Panc1 (cell line): ENCODE measurements at regions not wholly inside any gene's neighbourhood (a gene's known extent, or its start where the extent isn't known, plus 50 kb on each side); places are given as distances from the start of the nearest gene placed in this dataset.
"Not testable (repeated sequence)": the region's sequence is repeated elsewhere in the genome, so short reads cannot be mapped to it uniquely, and the experiment has no call there.

Source experiments
- ATAC-seq: fragments of 200-7000 bp; cut with Tn5 transposase; 2 replicates; pipeline ENCODE4 v1.9.1; 2020; ENCODE audit warnings: mild to moderate bottlenecking, moderate library complexity
- BruUV-seq: library from RNA; stranded (reverse); fragments of 400-500 nt; replicated peaks from 2 replicates; lab custom pipeline; 2021; lab: Mats Ljungman, UMichigan
- CTCF ChIA-PET: fragments of 300-600 bp; sonication (Branson Sonifier 250); formaldehyde crosslinking; loops from one replicate; lab custom pipeline; 2022; ENCODE audit warnings: antibody characterized with exemption; lab: Charles Lee
- POLR2A ChIA-PET: fragments of 300-600 bp; sonication (Branson Sonifier 250); formaldehyde crosslinking; loops from one replicate; lab custom pipeline; 2022; ENCODE audit warnings: antibody characterized with exemption; lab: Charles Lee
- DNase-seq: peaks from one replicate; pipeline ENCODE4 v3.0.0-alpha.2; 2010; ENCODE audit warnings: low read depth, low spot score
- H3K27ac ChIP-seq: 2 replicates; pipeline ENCODE4 v1.5.1; 2011; ENCODE audit warnings: mild to moderate bottlenecking, low read length, inconsistent platforms
- H3K27me3 ChIP-seq: fragments of 200-500 bp; sonication (Bioruptor generic); 2 replicates; pipeline ENCODE4 v1.6.0; 2014; ENCODE audit warnings: low read length, inconsistent platforms; ENCODE audit not compliant: control insufficient read depth, insufficient read depth
- H3K36me3 ChIP-seq: fragments of 200-500 bp; sonication (Bioruptor generic); 2 replicates; pipeline ENCODE4 v1.5.1; 2014; ENCODE audit warnings: inconsistent platforms, mild to moderate bottlenecking, low read length, moderate library complexity; ENCODE audit not compliant: control insufficient read depth, insufficient read depth
- H3K4me1 ChIP-seq: 2 replicates; pipeline ENCODE4 v1.5.1; 2011; ENCODE audit warnings: inconsistent platforms, mild to moderate bottlenecking, low read length, moderate library complexity; ENCODE audit not compliant: control insufficient read depth, insufficient read depth
- H3K4me3 ChIP-seq, 2 experiments: 2 replicates each; pipeline ENCODE4 v1.5.1; 2011 to 2012; ENCODE audit warnings: low read depth in 2 of 2, low read length in 2 of 2, mild to moderate bottlenecking in 2 of 2, inconsistent platforms in 1 of 2, moderate library complexity in 1 of 2
- H3K9me3 ChIP-seq: fragments of 200-500 bp; sonication (Bioruptor generic); 2 replicates; pipeline ENCODE4 v1.5.1; 2014; ENCODE audit warnings: low read depth, mild to moderate bottlenecking, inconsistent platforms, low read length, moderate library complexity; ENCODE audit not compliant: control insufficient read depth, insufficient read depth
- CTCF ChIP-seq: fragments of 450-650 bp; IDR thresholded peaks from 2 replicates; pipeline ENCODE4 v1.5.1; 2017; ENCODE audit warnings: mild to moderate bottlenecking
- POLR2AphosphoS5 ChIP-seq: IDR thresholded peaks from 2 replicates; pipeline ENCODE4 v1.6.1; 2012; ENCODE audit warnings: mild to moderate bottlenecking, low read depth, low read length, moderate library complexity
- REST ChIP-seq, 2 experiments: IDR thresholded peaks; 2 replicates each; pipeline ENCODE4 v1.6.1; 2011 to 2012; ENCODE audit warnings: low read depth in 2 of 2, control low read depth in 1 of 2, low read length in 1 of 2, mild to moderate bottlenecking in 1 of 2, moderate library complexity in 1 of 2; ENCODE audit not compliant: insufficient read depth in 1 of 2
- SIN3A ChIP-seq: IDR thresholded peaks from 2 replicates; pipeline ENCODE4 v1.6.1; 2012; ENCODE audit warnings: low read depth, mild to moderate bottlenecking, low read length, moderate library complexity, borderline replicate concordance; ENCODE audit not compliant: insufficient read depth
- TCF7L2 ChIP-seq: IDR thresholded peaks from 2 replicates; pipeline ENCODE4 v1.6.1; 2011; ENCODE audit warnings: mild to moderate bottlenecking, low read depth, low read length, inconsistent platforms
- in situ Hi-C: cut with HindIII; loops from 2 replicates; pipeline ENCODE4 v1.10.0; 2016; ENCODE audit warnings: low sequenced_read_pairs, low pct_unique_long_range_greater_than_20kb
- intact Hi-C: fragments of 100-400 bp; cut with micrococcal nuclease; formaldehyde crosslinking; loops from one replicate; pipeline ENCODE4 v1.10.0; 2022; ENCODE audit not compliant: unreplicated experiment

GRCh38 chr18:22706025-22706424 lies 227.1 kb upstream of the RBBP8 start:
- H3K9me3 ChIP-seq, H3K36me3 ChIP-seq, CTCF ChIA-PET, H3K4me3 ChIP-seq, H3K27ac ChIP-seq, in situ Hi-C loops, H3K4me1 ChIP-seq, BruUV-seq, ATAC-seq, POLR2A ChIA-PET, H3K27me3 ChIP-seq, DNase-seq: not testable (repeated sequence)
- intact Hi-C loops, result loop anchor here (10.0 kb wide), 1 partner anchor 51 kb away; no protein-coding TSS in a partner anchor

GRCh38 chr18:22709288-22710060 lies 223.7 kb upstream of the RBBP8 start:
- TF ChIP-seq SIN3A (no peak), CTCF (no peak), TCF7L2 (no peak), REST (IDR thresholded peaks at IDR 0.05; ENCODE audit: insufficient read depth in 1 of 2, low read depth in 2 of 2, low read length in 1 of 2) (no peak), POLR2AphosphoS5 (no peak)
- BruUV-seq, result no TSS peak
- in situ Hi-C loops, result no loop called here
- no peaks in the 10 kb centered on the region for H3K36me3 ChIP-seq
- intact Hi-C loops, result loop anchor here (10.0 kb wide), 1 partner anchor 55 kb away; no protein-coding TSS in a partner anchor
- ChIA-PET POLR2A (no interaction called here), CTCF (no interaction called here)
- H3K4me3 ChIP-seq, result no peak overlapping the region
- H3K27ac ChIP-seq, result no peak overlapping the region
- no peaks in the 10 kb centered on the region for H3K9me3 ChIP-seq
- 0 out of 2 replicates have a peak, but pooled peaks cover 3% of the 10 kb centered on the region for H3K4me1 ChIP-seq
- ATAC-seq, result no peak
- H3K27me3 ChIP-seq, result no peaks in the 10 kb centered on the region
- DNase-seq, result no peak

- in situ Hi-C loops, result no loop called here
- ATAC-seq (no peak), DNase-seq (no peak)
- Histone ChIP-seq H3K4me1 (0 out of 2 replicates have a peak, but pooled peaks cover 3% of the 10 kb centered on the region), H3K27me3 (no peaks in the 10 kb centered on the region), H3K9me3 (no peaks in the 10 kb centered on the region), H3K36me3 (no peaks in the 10 kb centered on the region), H3K4me3 (peak overlapping the region; percentile 21 to 33), H3K27ac (no peak overlapping the region)
- intact Hi-C loops, result no loop called here
- no TSS peak for BruUV-seq
- ChIA-PET POLR2A (no interaction called here), CTCF (no interaction called here)
- no peak for TF ChIP-seq TCF7L2
- no peak for TF ChIP-seq CTCF
- TF ChIP-seq REST (IDR thresholded peaks at IDR 0.05; ENCODE audit: insufficient read depth in 1 of 2, low read depth in 2 of 2, low read length in 1 of 2), result no peak
- TF ChIP-seq POLR2AphosphoS5, result no peak
- TF ChIP-seq SIN3A, result no peak
Observed at GRCh38 chr18:22710673-22711191, 222.4 kb upstream of the RBBP8 start.
